ENCODE measurements at regions not wholly inside any gene's neighbourhood (a gene's known extent, or its start where the extent isn't known, plus 50 kb on each side); places are given as distances from the start of the nearest gene placed in this dataset.

DNA sequence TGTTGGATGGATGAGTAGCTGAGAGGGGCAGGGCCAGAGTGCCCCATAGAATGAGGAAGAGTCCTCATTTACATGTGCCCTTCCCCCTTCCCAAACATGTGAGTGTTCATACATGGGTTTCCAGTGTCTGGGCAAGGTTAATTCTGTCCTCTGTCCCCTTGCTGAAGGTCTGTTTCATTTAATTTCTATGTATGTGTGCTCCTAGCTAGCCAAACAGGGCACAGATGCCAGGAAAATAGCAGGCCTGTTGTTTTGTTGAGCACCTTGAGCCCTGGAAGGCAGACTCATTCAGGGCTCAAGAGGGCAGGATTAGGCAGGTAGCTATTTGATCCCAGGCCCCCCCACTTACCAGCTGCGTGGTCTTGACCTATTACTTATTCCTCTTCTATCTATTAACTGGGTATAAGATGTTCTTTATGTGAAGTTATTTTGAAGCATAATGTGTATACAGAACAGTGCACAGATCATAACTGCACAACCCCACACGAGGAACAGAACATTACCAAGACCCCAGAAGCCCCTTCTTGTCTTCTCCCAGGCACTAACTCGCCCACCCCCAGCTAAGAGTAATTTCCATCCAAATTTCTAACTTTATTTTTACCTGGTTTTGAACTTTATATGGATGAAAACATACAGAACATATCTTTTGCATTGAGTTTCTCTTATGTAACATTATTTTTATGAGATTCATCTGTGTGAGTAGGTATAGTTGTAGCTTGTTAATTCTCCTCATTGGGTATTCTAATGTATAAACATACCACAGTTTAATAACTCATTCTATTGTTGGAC, 164.3 kb downstream of the RPIA start:
- Histone ChIP-seq H3K4me3 (ENCODE audit: low read depth, low read length, poor library complexity, severe bottlenecking) (no peak overlapping the region), H3K4me1 (ENCODE audit: insufficient read depth, low read length, poor library complexity, severe bottlenecking) (no peaks in the 10 kb centered on the region), H3K36me3 (ENCODE audit: insufficient read depth, low read length, poor library complexity, severe bottlenecking) (no peaks in the 10 kb centered on the region), H3K27me3 (replicated peaks; ENCODE audit: insufficient read depth, low read depth, low read length, poor library complexity) (peaks cover 61% of the 10 kb centered on the region), H3K27ac (ENCODE audit: low read depth, low read length, poor library complexity, severe bottlenecking) (no peak overlapping the region), H3K9me3 (ENCODE audit: low read depth, low read length, poor library complexity, severe bottlenecking) (no peaks in the 10 kb centered on the region)
- DNase-seq (ENCODE audit: low spot score) = no peak
- intact Hi-C loops (cut with micrococcal nuclease; ENCODE audit: unreplicated experiment) = no loop called here
- ChIA-PET CTCF (no interaction called here), POLR2A (ENCODE audit: low non-redundant PET) (no interaction called here)
- TF ChIP-seq, protein P1, sequence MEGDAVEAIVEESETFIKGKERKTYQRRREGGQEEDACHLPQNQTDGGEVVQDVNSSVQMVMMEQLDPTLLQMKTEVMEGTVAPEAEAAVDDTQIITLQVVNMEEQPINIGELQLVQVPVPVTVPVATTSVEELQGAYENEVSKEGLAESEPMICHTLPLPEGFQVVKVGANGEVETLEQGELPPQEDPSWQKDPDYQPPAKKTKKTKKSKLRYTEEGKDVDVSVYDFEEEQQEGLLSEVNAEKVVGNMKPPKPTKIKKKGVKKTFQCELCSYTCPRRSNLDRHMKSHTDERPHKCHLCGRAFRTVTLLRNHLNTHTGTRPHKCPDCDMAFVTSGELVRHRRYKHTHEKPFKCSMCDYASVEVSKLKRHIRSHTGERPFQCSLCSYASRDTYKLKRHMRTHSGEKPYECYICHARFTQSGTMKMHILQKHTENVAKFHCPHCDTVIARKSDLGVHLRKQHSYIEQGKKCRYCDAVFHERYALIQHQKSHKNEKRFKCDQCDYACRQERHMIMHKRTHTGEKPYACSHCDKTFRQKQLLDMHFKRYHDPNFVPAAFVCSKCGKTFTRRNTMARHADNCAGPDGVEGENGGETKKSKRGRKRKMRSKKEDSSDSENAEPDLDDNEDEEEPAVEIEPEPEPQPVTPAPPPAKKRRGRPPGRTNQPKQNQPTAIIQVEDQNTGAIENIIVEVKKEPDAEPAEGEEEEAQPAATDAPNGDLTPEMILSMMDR (conservative IDR thresholded peaks at IDR 0.05; ENCODE audit: low read depth, low read length) = no peak
- no peak for TF ChIP-seq EZH2 (IDR thresholded peaks at IDR 0.05; ENCODE audit: borderline replicate concordance, low read depth, low read length, poor library complexity, severe bottlenecking)
- no TSS peak for BruUV-seq (replicated peaks)

DNA sequence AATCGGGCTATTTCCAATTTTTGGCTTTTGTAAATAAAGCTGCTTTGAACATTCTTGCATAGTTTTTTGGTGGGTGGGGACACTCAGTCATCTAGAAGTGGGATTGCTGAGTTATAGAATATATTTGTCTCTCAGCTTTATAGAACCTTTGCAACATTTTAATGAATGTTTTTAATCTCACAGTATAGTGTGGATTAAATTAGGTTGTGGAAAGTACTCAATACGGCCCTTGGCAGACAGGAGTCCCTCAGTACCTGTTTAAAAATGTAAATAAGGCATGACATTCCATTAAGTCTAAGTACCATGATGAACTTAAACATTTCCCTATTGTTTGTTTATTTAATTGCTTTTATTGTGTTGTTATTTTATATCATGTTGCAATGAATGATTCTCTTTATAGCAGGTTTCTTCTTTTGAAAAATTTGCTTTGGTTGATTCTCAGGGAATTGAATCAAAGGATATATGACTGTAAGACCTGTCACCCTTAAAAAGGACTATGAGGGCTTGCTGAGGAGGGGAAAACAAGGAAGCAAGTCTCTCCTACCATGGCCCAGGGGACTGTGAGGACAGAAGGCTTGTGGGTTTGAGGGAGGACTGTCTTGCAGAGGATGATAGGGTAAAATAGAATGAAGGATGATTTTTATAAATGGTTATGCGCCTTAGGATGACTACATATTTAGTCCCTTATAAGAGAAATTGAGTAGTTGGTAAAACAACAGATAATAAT, 165.1 kb downstream of the RPIA start:
- H3K27me3 ChIP-seq (replicated peaks; ENCODE audit: insufficient read depth, low read depth, low read length, poor library complexity) = peaks cover 60% of the 10 kb centered on the region
- no peaks in the 10 kb centered on the region for H3K4me1 ChIP-seq (ENCODE audit: insufficient read depth, low read length, poor library complexity, severe bottlenecking)
- DNase-seq (ENCODE audit: low spot score) = no peak
- no peaks in the 10 kb centered on the region for H3K36me3 ChIP-seq (ENCODE audit: insufficient read depth, low read length, poor library complexity, severe bottlenecking)
- ChIA-PET POLR2A (ENCODE audit: low non-redundant PET) (no interaction called here), CTCF (no interaction called here)
- H3K4me3 ChIP-seq (ENCODE audit: low read depth, low read length, poor library complexity, severe bottlenecking) = no peak overlapping the region
- TF ChIP-seq, protein P1 (conservative IDR thresholded peaks at IDR 0.05; ENCODE audit: low read depth, low read length) = no peak
- no peak for TF ChIP-seq EZH2 (IDR thresholded peaks at IDR 0.05; ENCODE audit: borderline replicate concordance, low read depth, low read length, poor library complexity, severe bottlenecking)
- intact Hi-C loops (cut with micrococcal nuclease; ENCODE audit: unreplicated experiment) = no loop called here
- H3K27ac ChIP-seq (ENCODE audit: low read depth, low read length, poor library complexity, severe bottlenecking) = no peak overlapping the region
- H3K9me3 ChIP-seq (ENCODE audit: low read depth, low read length, poor library complexity, severe bottlenecking) = no peaks in the 10 kb centered on the region
- BruUV-seq (replicated peaks) = no TSS peak

DNA sequence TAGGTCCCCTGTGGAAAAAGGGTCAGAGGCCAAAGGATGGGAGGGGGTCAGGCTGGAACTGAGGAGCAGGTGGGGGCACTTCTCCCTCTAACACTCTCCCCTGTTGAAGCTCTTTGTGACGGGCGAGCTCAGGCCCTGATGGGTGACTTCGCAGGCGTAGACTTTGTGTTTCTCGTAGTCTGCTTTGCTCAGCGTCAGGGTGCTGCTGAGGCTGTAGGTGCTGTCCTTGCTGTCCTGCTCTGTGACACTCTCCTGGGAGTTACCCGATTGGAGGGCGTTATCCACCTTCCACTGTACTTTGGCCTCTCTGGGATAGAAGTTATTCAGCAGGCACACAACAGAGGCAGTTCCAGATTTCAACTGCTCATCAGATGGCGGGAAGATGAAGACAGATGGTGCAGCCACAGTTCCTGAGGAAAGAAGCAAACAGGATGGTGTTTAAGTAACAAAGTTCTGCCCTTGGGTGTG, 165.8 kb downstream of the RPIA start:
- POLR2A ChIA-PET (ENCODE audit: low non-redundant PET) = no interaction called here
- no peaks in the 10 kb centered on the region for H3K4me1 ChIP-seq (ENCODE audit: insufficient read depth, low read length, poor library complexity, severe bottlenecking)
- no TSS peak for BruUV-seq (replicated peaks)
- peaks cover 52% of the 10 kb centered on the region for H3K27me3 ChIP-seq (replicated peaks; ENCODE audit: insufficient read depth, low read depth, low read length, poor library complexity)
- intact Hi-C loops (cut with micrococcal nuclease; ENCODE audit: unreplicated experiment) = no loop called here
- DNase-seq (ENCODE audit: low spot score) = no peak
- no peaks in the 10 kb centered on the region for H3K36me3 ChIP-seq (ENCODE audit: insufficient read depth, low read length, poor library complexity, severe bottlenecking)
- H3K27ac ChIP-seq (ENCODE audit: low read depth, low read length, poor library complexity, severe bottlenecking) = no peak overlapping the region
- no peaks in the 10 kb centered on the region for H3K9me3 ChIP-seq (ENCODE audit: low read depth, low read length, poor library complexity, severe bottlenecking)
- H3K4me3 ChIP-seq (ENCODE audit: low read depth, low read length, poor library complexity, severe bottlenecking) = no peak overlapping the region
- CTCF ChIA-PET = no interaction called here
- TF ChIP-seq, protein P1 (conservative IDR thresholded peaks at IDR 0.05; ENCODE audit: low read depth, low read length) = no peak
- TF ChIP-seq EZH2 (IDR thresholded peaks at IDR 0.05; ENCODE audit: borderline replicate concordance, low read depth, low read length, poor library complexity, severe bottlenecking) = no peak

All from A673 (cell line).